AG09309 (cell line): ENCODE measurements at regions not wholly inside any gene's neighbourhood (a gene's known extent, or its start where the extent isn't known, plus 50 kb on each side); places are given as distances from the start of the nearest gene placed in this dataset.

Source experiments
- DNase-seq: peaks from one replicate; pipeline ENCODE4 v3.0.0-alpha.2; 2010; ENCODE audit warnings: low read depth
- H3K4me3 ChIP-seq: 2 replicates; pipeline ENCODE4 v1.5.1; 2011; ENCODE audit warnings: mild to moderate bottlenecking, low read depth, low read length, moderate library complexity; ENCODE audit not compliant: control insufficient read depth
- CTCF ChIP-seq: IDR thresholded peaks from 2 replicates; pipeline ENCODE4 v1.5.1; 2011; ENCODE audit warnings: mild to moderate bottlenecking, low read depth, low read length, inconsistent platforms; ENCODE audit not compliant: insufficient read depth, control insufficient read depth; ENCODE audit errors: missing control alignments

GRCh38 chr2:23298551-23298950 is 86.4 kb upstream of the KLHL29 start:
- no peak overlapping the region for H3K4me3 ChIP-seq
- no peak for DNase-seq
- no peak for TF ChIP-seq CTCF

GRCh38 chr2:23299476-23300195 is 85.3 kb upstream of the KLHL29 start:
- no peak overlapping the region for H3K4me3 ChIP-seq
- no peak for TF ChIP-seq CTCF
- no peak for DNase-seq

GRCh38 chr2:23301136-23301535 is 83.8 kb upstream of the KLHL29 start:
- no peak for TF ChIP-seq CTCF
- no peak overlapping the region for H3K4me3 ChIP-seq
- DNase-seq, result no peak

GRCh38 chr2:23302591-23302990 is 82.4 kb upstream of the KLHL29 start:
- no peak for TF ChIP-seq CTCF
- no peak overlapping the region for H3K4me3 ChIP-seq
- no peak for DNase-seq

GRCh38 chr2:23306401-23306800 is 78.6 kb upstream of the KLHL29 start:
- no peak overlapping the region for H3K4me3 ChIP-seq
- DNase-seq, result no peak
- TF ChIP-seq CTCF, result no peak

GRCh38 chr2:23311186-23311585 is 73.8 kb upstream of the KLHL29 start:
- H3K4me3 ChIP-seq, result no peak overlapping the region
- TF ChIP-seq CTCF, result no peak
- no peak for DNase-seq
